ENCODE measurements at regions not wholly inside any gene's neighbourhood (a gene's known extent, or its start where the extent isn't known, plus 50 kb on each side); places are given as distances from the start of the nearest gene placed in this dataset.

GRCh38 chr9:108650826-108651225 is 205.0 kb downstream of the ACTL7B start:
- H3K27ac ChIP-seq = no peak overlapping the region
- no peak for TF ChIP-seq CTCF (IDR thresholded peaks at IDR 0.05)
- TF ChIP-seq ZFX (IDR thresholded peaks at IDR 0.05; ENCODE audit: borderline replicate concordance) = no peak

- TF ChIP-seq CTCF (IDR thresholded peaks at IDR 0.05) = no peak
- H3K27ac ChIP-seq = no peak overlapping the region
Observed at GRCh38 chr9:108645520-108645919, 210.3 kb downstream of the ACTL7B start.

- no peak overlapping the region for H3K27ac ChIP-seq
- TF ChIP-seq ZFX (IDR thresholded peaks at IDR 0.05; ENCODE audit: borderline replicate concordance) = no peak
- TF ChIP-seq CTCF (IDR thresholded peaks at IDR 0.05) = no peak
Observed at GRCh38 chr9:108643731-108644510, 211.9 kb downstream of the ACTL7B start.

GRCh38 chr9:108642871-108643270 is 212.9 kb downstream of the ACTL7B start:
- H3K27ac ChIP-seq = no peak overlapping the region

GRCh38 chr9:108640230-108640629 is 215.6 kb downstream of the ACTL7B start:
- TF ChIP-seq ZFX (IDR thresholded peaks at IDR 0.05; ENCODE audit: borderline replicate concordance) (no peak), CTCF (IDR thresholded peaks at IDR 0.05) (no peak)
- no peak overlapping the region for H3K27ac ChIP-seq

More at GRCh38 chr9:108642871-108643270, 212.9 kb downstream of the ACTL7B start:
- TF ChIP-seq CTCF (IDR thresholded peaks at IDR 0.05) = no peak

GRCh38 chr9:108639696-108640095 is 216.1 kb downstream of the ACTL7B start:
- H3K27ac ChIP-seq = no peak overlapping the region
- no peak for TF ChIP-seq CTCF (IDR thresholded peaks at IDR 0.05)
- TF ChIP-seq ZFX (IDR thresholded peaks at IDR 0.05; ENCODE audit: borderline replicate concordance) = no peak

- no peak overlapping the region for H3K27ac ChIP-seq
- no peak for TF ChIP-seq CTCF (IDR thresholded peaks at IDR 0.05)
- no peak for TF ChIP-seq ZFX (IDR thresholded peaks at IDR 0.05; ENCODE audit: borderline replicate concordance)
Observed at GRCh38 chr9:108639091-108639490, 216.7 kb downstream of the ACTL7B start.

Data from 22Rv1 (cell line).